Neural progenitor cell (in vitro differentiated cells): ENCODE measurements at regions not wholly inside any gene's neighbourhood (a gene's known extent, or its start where the extent isn't known, plus 50 kb on each side); places are given as distances from the start of the nearest gene placed in this dataset.

Experiments used
- DNase-seq: peaks from one replicate; pipeline ENCODE4 v3.0.0-alpha.2; 2016; ENCODE audit warnings: low spot score
- H2AFZ ChIP-seq: fragments of 200-600 bp; sonication (generic); replicated peaks from 2 replicates; pipeline ENCODE4 v1.6.1; 2016; ENCODE audit warnings: antibody characterized with exemption
- H3F3A ChIP-seq: fragments of 200-600 bp; sonication (generic); 2 replicates; pipeline ENCODE4 v1.6.1; 2016; ENCODE audit warnings: antibody characterized with exemption, low read depth
- H3K27ac ChIP-seq: fragments of 200-600 bp; sonication (generic); 2 replicates; pipeline ENCODE4 v1.5.1; 2016; ENCODE audit warnings: mild to moderate bottlenecking
- H3K27me3 ChIP-seq: fragments of 200-600 bp; sonication (generic); 2 replicates; pipeline ENCODE4 v1.6.1; 2016; ENCODE audit warnings: mild to moderate bottlenecking, moderate library complexity
- H3K36me3 ChIP-seq: fragments of 200-600 bp; sonication (generic); 2 replicates; pipeline ENCODE4 v1.5.1; 2016
- H3K4me1 ChIP-seq: fragments of 200-600 bp; sonication (generic); 2 replicates; pipeline ENCODE4 v1.6.1; 2016; ENCODE audit warnings: mixed run types
- H3K4me2 ChIP-seq: fragments of 200-600 bp; sonication (generic); 2 replicates; pipeline ENCODE4 v1.6.1; 2016
- H3K4me3 ChIP-seq: fragments of 200-600 bp; sonication (generic); 2 replicates; pipeline ENCODE4 v1.5.1; 2016
- H3K79me2 ChIP-seq: fragments of 200-600 bp; sonication (generic); 2 replicates; pipeline ENCODE4 v1.6.1; 2016; ENCODE audit warnings: low read depth
- H3K9ac ChIP-seq: fragments of 200-600 bp; sonication (generic); 2 replicates; pipeline ENCODE4 v1.6.1; 2016
- H3K9me3 ChIP-seq: fragments of 200-600 bp; sonication (generic); 2 replicates; pipeline ENCODE4 v1.5.1; 2016; ENCODE audit warnings: low read depth
- H4K20me1 ChIP-seq: fragments of 200-600 bp; sonication (generic); 2 replicates; pipeline ENCODE4 v1.6.1; 2016; ENCODE audit warnings: low read depth
- H3K27ac Mint-ChIP-seq: 3 replicates; pipeline ENCODE4 v1.8.0; 2021; ENCODE audit warnings: mixed read lengths
- H3K27me3 Mint-ChIP-seq: 2 replicates; pipeline ENCODE4 v1.8.0; 2022; ENCODE audit warnings: low read depth, mild to moderate bottlenecking, inconsistent platforms, moderate library complexity, mixed read lengths; ENCODE audit not compliant: insufficient read depth
- H3K36me3 Mint-ChIP-seq: 3 replicates; pipeline ENCODE4 v1.8.0; 2021; ENCODE audit warnings: mixed read lengths
- H3K4me1 Mint-ChIP-seq: 3 replicates; pipeline ENCODE4 v1.8.0; 2021; ENCODE audit warnings: mixed read lengths
- H3K4me3 Mint-ChIP-seq: 3 replicates; pipeline ENCODE4 v1.8.0; 2021; ENCODE audit warnings: mild to moderate bottlenecking, moderate library complexity, mixed read lengths
- H3K9me3 Mint-ChIP-seq: 3 replicates; pipeline ENCODE4 v1.8.0; 2020; ENCODE audit warnings: mixed read lengths
- EZH2 ChIP-seq: fragments of 200-600 bp; sonication (generic); IDR thresholded peaks from 2 replicates; pipeline ENCODE4 v1.6.1; 2017; ENCODE audit warnings: antibody characterized with exemption, mild to moderate bottlenecking, moderate library complexity
- EZH2phosphoT487 ChIP-seq: fragments of 200-600 bp; sonication (generic); IDR thresholded peaks from 2 replicates; pipeline ENCODE4 v1.6.1; 2017; ENCODE audit warnings: antibody characterized with exemption
- TF ChIP-seq, protein P1 (sequence below): fragments of 200-600 bp; sonication (generic); IDR thresholded peaks from 2 replicates; pipeline ENCODE4 v1.5.1; 2017; ENCODE audit warnings: antibody characterized with exemption, mild to moderate bottlenecking

DNA sequence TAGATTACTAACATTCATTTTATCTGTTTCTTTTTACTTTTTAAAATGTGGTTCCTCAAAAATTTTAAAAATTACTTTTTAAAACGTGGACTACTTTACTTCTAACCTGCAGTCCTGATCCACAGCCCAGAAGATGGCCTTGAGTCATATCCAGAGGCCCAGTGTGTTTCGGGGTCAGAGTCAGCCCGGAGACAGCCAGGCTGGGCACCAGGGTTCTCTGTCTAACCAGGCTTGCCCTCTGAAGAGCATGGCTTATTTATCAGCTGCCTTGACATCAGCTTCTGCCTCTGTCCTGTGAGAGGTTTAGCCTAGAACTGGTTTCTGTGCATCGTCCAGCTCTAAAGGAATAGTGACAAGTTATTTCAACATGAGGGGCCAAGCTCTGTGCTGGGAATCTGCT lies 332.0 kb downstream of the FGF9 start:
- no peaks in the 10 kb centered on the region for H3F3A ChIP-seq
- TF ChIP-seq, protein P1, sequence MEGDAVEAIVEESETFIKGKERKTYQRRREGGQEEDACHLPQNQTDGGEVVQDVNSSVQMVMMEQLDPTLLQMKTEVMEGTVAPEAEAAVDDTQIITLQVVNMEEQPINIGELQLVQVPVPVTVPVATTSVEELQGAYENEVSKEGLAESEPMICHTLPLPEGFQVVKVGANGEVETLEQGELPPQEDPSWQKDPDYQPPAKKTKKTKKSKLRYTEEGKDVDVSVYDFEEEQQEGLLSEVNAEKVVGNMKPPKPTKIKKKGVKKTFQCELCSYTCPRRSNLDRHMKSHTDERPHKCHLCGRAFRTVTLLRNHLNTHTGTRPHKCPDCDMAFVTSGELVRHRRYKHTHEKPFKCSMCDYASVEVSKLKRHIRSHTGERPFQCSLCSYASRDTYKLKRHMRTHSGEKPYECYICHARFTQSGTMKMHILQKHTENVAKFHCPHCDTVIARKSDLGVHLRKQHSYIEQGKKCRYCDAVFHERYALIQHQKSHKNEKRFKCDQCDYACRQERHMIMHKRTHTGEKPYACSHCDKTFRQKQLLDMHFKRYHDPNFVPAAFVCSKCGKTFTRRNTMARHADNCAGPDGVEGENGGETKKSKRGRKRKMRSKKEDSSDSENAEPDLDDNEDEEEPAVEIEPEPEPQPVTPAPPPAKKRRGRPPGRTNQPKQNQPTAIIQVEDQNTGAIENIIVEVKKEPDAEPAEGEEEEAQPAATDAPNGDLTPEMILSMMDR: no peak
- TF ChIP-seq EZH2: no peak
- no peak for TF ChIP-seq EZH2phosphoT487
- Mint-ChIP-seq H3K27me3 (peaks cover 3% of the 10 kb centered on the region), H3K9me3 (no peaks in the 10 kb centered on the region), H3K4me1 (peaks cover 6% of the 10 kb centered on the region), H3K27ac (no peak overlapping the region), H3K36me3 (no peaks in the 10 kb centered on the region), H3K4me3 (no peak overlapping the region)
- no peaks in the 10 kb centered on the region for H4K20me1 ChIP-seq
- no peaks in the 10 kb centered on the region for H3K27me3 ChIP-seq
- no peaks in the 10 kb centered on the region for H3K79me2 ChIP-seq
- H3K4me1 ChIP-seq: peaks cover 5% of the 10 kb centered on the region
- no peaks in the 10 kb centered on the region for H3K36me3 ChIP-seq
- no peak for DNase-seq
- no peak overlapping the region for H3K4me3 ChIP-seq
- no peaks in the 10 kb centered on the region for H3K9me3 ChIP-seq
- H3K9ac ChIP-seq: no peak overlapping the region
- H3K4me2 ChIP-seq: no peak overlapping the region
- no peak overlapping the region for H2AFZ ChIP-seq
- no peak overlapping the region for H3K27ac ChIP-seq

DNA sequence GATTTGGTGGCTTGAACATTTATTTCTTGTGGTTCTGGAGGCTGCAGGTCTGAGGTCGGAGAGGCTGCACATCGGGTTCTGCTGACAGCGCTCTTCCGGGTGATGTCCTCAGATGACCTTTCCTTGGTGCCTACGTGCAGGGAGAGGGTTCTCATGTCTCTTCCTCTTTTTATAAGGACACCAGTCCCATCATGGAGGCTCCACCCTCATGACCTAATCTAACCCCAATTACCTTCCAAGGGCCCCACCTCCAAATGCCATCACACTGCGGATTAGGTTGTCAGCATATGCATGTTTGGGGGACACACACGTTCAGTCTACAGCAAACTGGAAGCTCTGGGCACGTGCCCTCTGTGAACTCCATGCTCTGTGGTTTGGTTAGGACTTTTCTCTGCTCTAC lies 338.6 kb downstream of the FGF9 start:
- no peak overlapping the region for H3K4me3 ChIP-seq
- no peak overlapping the region for H3K9ac ChIP-seq
- no peaks in the 10 kb centered on the region for H4K20me1 ChIP-seq
- peaks cover 2% of the 10 kb centered on the region for H3K27me3 Mint-ChIP-seq
- no peak for DNase-seq
- no peaks in the 10 kb centered on the region for H3K27me3 ChIP-seq
- no peak overlapping the region for H2AFZ ChIP-seq
- no peak overlapping the region for H3K27ac Mint-ChIP-seq
- no peaks in the 10 kb centered on the region for H3F3A ChIP-seq
- H3K4me3 Mint-ChIP-seq: no peak overlapping the region
- no peak overlapping the region for H3K4me2 ChIP-seq
- H3K79me2 ChIP-seq: no peaks in the 10 kb centered on the region
- no peaks in the 10 kb centered on the region for H3K9me3 Mint-ChIP-seq
- H3K27ac ChIP-seq: no peak overlapping the region
- no peaks in the 10 kb centered on the region for H3K4me1 Mint-ChIP-seq
- H3K4me1 ChIP-seq: no peaks in the 10 kb centered on the region
- H3K9me3 ChIP-seq: no peaks in the 10 kb centered on the region
- H3K36me3 Mint-ChIP-seq: no peaks in the 10 kb centered on the region
- no peaks in the 10 kb centered on the region for H3K36me3 ChIP-seq
- TF ChIP-seq, protein P1: no peak
- TF ChIP-seq EZH2 (no peak), EZH2phosphoT487 (no peak)

DNA sequence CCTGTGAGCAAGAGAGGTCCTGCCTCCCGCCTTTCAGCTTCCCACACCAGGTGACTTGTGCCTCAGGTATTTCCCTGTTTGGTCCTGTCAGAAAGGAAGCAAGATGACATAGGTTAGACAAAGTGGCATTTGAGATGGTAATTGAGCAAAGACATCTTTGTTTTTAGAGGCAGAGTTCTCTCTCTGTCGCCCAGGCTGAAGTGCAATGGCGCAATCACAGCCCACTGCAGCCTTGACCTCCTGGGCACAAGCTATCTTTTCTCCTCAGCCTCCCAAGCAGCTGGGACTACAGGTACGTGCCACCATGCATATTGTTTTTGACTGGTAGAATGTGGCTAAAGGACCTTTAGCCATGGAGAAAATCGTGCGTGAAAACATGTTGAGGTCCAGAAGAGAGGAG lies 339.1 kb downstream of the FGF9 start:
- H3K9me3 Mint-ChIP-seq: no peaks in the 10 kb centered on the region
- no peak overlapping the region for H2AFZ ChIP-seq
- TF ChIP-seq EZH2 (no peak), EZH2phosphoT487 (no peak)
- TF ChIP-seq, protein P1: no peak

DNA sequence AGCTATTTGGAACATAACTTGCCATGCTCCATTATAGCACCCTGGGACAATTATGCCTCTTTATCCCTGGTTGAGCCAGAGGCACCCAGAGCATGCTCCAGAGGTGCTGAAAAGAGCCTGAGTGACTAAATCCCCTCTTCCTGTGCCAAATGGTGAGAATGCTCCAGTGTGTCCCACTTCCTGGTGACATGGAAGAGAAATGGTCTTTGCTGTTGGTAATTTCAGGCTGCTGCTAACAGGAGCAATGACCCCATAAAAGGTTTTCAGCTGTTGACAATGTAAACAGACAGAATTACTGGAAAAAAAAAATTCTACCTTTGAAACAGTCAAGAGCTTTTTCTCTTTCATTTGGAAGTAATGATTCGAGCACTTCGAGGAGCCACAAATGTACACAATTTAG lies 341.8 kb downstream of the FGF9 start:
- no peaks in the 10 kb centered on the region for H3K4me1 ChIP-seq
- no peaks in the 10 kb centered on the region for H3K36me3 ChIP-seq
- Mint-ChIP-seq H3K36me3 (no peaks in the 10 kb centered on the region), H3K27me3 (no peaks in the 10 kb centered on the region), H3K27ac (no peak overlapping the region), H3K9me3 (no peaks in the 10 kb centered on the region), H3K4me1 (no peaks in the 10 kb centered on the region), H3K4me3 (no peak overlapping the region)
- H4K20me1 ChIP-seq: no peaks in the 10 kb centered on the region
- H3K9ac ChIP-seq: no peak overlapping the region
- H3K4me3 ChIP-seq: no peak overlapping the region
- H3K9me3 ChIP-seq: no peaks in the 10 kb centered on the region
- H3K27me3 ChIP-seq: no peaks in the 10 kb centered on the region
- DNase-seq: no peak
- H3K27ac ChIP-seq: no peak overlapping the region
- TF ChIP-seq EZH2phosphoT487 (no peak), EZH2 (no peak)
- TF ChIP-seq, protein P1: no peak
- H3K4me2 ChIP-seq: no peak overlapping the region
- H3F3A ChIP-seq: no peaks in the 10 kb centered on the region
- no peaks in the 10 kb centered on the region for H3K79me2 ChIP-seq
- no peak overlapping the region for H2AFZ ChIP-seq

More for the DNA sequence above, 339.1 kb downstream of the FGF9 start:
- H3K4me2 ChIP-seq: no peak overlapping the region
- H3K79me2 ChIP-seq: no peaks in the 10 kb centered on the region
- no peaks in the 10 kb centered on the region for H3K4me1 Mint-ChIP-seq
- H3K36me3 ChIP-seq: no peaks in the 10 kb centered on the region
- DNase-seq: no peak
- H4K20me1 ChIP-seq: no peaks in the 10 kb centered on the region
- peaks cover 2% of the 10 kb centered on the region for H3K27me3 Mint-ChIP-seq
- H3K4me1 ChIP-seq: no peaks in the 10 kb centered on the region
- H3K36me3 Mint-ChIP-seq: no peaks in the 10 kb centered on the region
- no peak overlapping the region for H3K9ac ChIP-seq
- H3K27ac Mint-ChIP-seq: no peak overlapping the region
- no peak overlapping the region for H3K4me3 ChIP-seq
- H3K27ac ChIP-seq: no peak overlapping the region
- H3K27me3 ChIP-seq: no peaks in the 10 kb centered on the region
- no peaks in the 10 kb centered on the region for H3K9me3 ChIP-seq
- H3F3A ChIP-seq: no peaks in the 10 kb centered on the region
- H3K4me3 Mint-ChIP-seq: no peak overlapping the region
